Heart right ventricle (tissue), 16 donors: ENCODE measurements at regions not wholly inside any gene's neighbourhood (a gene's known extent, or its start where the extent isn't known, plus 50 kb on each side); places are given as distances from the start of the nearest gene placed in this dataset.

Experiments
- ATAC-seq, 8 donors: fragments of 200-7000 bp; cut with Tn5 transposase; one replicate each; pipeline ENCODE4 v1.9.1; 2020; ENCODE audit warnings: mild to moderate bottlenecking in 8 of 8, moderate library complexity in 8 of 8, moderate number of reproducible peaks in 1 of 8
- DNase-seq, 2 donors: peaks; one replicate each; pipeline ENCODE4 v3.0.0-alpha.2; 2020
- H3K27ac ChIP-seq, 10 donors: fragments of 200-600 bp; sonication (generic) in 2 of 10; one replicate each; pipeline versions ENCODE4 v1.5.0 to v1.8.0; 2020 to 2022; ENCODE audit warnings: mild to moderate bottlenecking in 3 of 10
- H3K27me3 ChIP-seq, 7 donors: fragments of 200-600 bp; one replicate each; pipeline ENCODE4 v1.8.0; 2021 to 2022; ENCODE audit warnings: mild to moderate bottlenecking in 2 of 7
- H3K36me3 ChIP-seq, 9 donors: fragments of 200-600 bp; sonication (generic) in 1 of 9; one replicate each; pipeline versions ENCODE4 v1.5.0 to v1.8.0; 2020 to 2022; ENCODE audit warnings: mild to moderate bottlenecking in 2 of 9
- H3K4me1 ChIP-seq, 9 donors: fragments of 200-600 bp; sonication (generic) in 1 of 9; one replicate each; pipeline versions ENCODE4 v1.5.0 to v1.8.0; 2020 to 2022; ENCODE audit warnings: mild to moderate bottlenecking in 4 of 9
- H3K4me3 ChIP-seq, 10 donors: fragments of 200-600 bp; sonication (generic) in 2 of 10; one replicate each; pipeline versions ENCODE4 v1.5.0 to v1.8.0; 2020 to 2022; ENCODE audit warnings: mild to moderate bottlenecking in 7 of 10, moderate library complexity in 2 of 10
- H3K9me3 ChIP-seq, 11 donors: fragments of 200-600 bp in 10 of 11; sonication (generic) in 2 of 11; one replicate each; pipeline versions ENCODE4 v1.5.0 to v1.8.0; 2013 to 2022; ENCODE audit warnings: mild to moderate bottlenecking in 2 of 11, control low read depth in 1 of 11, moderate library complexity in 1 of 11
- WGBS, 2 donors: extraction: QIAGEN DNeasy Blood & Tissue Kit; methylation state at CpG; one replicate each; pipeline ENCODE4 v1.1.7; 2013; ENCODE audit warnings: inconsistent platforms in 1 of 2; 5-methylcytosine and 5-hydroxymethylcytosine counted together
- intact Hi-C, 10 donors: fragments of 100-400 bp; cut with DNase I; formaldehyde crosslinking; loops; one replicate each; pipeline versions ENCODE4 v1.11.1 to v1.14.2; 2022
- TF ChIP-seq, protein P1 (sequence below), 9 donors: fragments of 200-600 bp; sonication (generic) in 2 of 9; IDR thresholded peaks; one replicate each; pipeline versions ENCODE4 v1.5.0 to v1.8.0; 2021 to 2022; ENCODE audit warnings: antibody characterized with exemption in 9 of 9, mild to moderate bottlenecking in 5 of 9, moderate library complexity in 1 of 9
- donor health status: Arrhythmogenic right ventricular cardiomyopathy.
- donor health status: ischemic (EF 13 %, LVEDD 7.1; RV severe dilation, severe dysfunction).
- donor health status: healthy with polysubstance abuse.
- donor health status: DM: no; HTN: yes; CAD: no.
- donor health status: DM: no; HTN: no; CAD: no.
- donor health status: ischemic (EF 25% LVEDD 6.9; RV normal size, moderate dysfunction).
- donor health status: ischemic (EF 25% LVEDD 5.7; RV mildly dilated, moderate dysfunction).
- donor health status: healthy.
- donor health status: DM: yes; HTN: yes; CAD: no.
- donor health status: Ischemic cardiomyopathy.
- donor health status: ischemic (EF 35%, LVEDD 5.7; RV mildly dilated, moderate dysfunction).
- donor health status: nonischemic (EF 11% LVEDD 7.7; RV severe dilation, severe dysfunction).
- donor health status: DM: yes; HTN: yes; CAD: no.
- donor health status: PGD.
- donor health status: ischemic (EF 29% LVEDD 5.4; RV normal size, mild dysfunction).
- donor health status: nonischemic (EF 23%, LVEDD 6.1; RV moderate dilation, normal function).

GRCh38 chr10:58994226-58995057, 182.0 kb upstream of the PHYHIPL start:
- Histone ChIP-seq H3K4me3 (no peak overlapping the region), H3K4me1 (peaks cover 0 to 12% (median 0%) of the 10 kb centered on the region in 9 donors), H3K9me3 (peaks cover 0 to 11% (median 0%) of the 10 kb centered on the region in 11 donors), H3K27ac (no peak overlapping the region), H3K36me3 (no peaks in the 10 kb centered on the region), H3K27me3 (no peaks in the 10 kb centered on the region)
- 76 to 82% methylated on average over 4 of the region's 4 CpGs for WGBS, 2 donors
- no peak for ATAC-seq
- intact Hi-C loops: no loop called here
- DNase-seq: no peak
- TF ChIP-seq, protein P1, sequence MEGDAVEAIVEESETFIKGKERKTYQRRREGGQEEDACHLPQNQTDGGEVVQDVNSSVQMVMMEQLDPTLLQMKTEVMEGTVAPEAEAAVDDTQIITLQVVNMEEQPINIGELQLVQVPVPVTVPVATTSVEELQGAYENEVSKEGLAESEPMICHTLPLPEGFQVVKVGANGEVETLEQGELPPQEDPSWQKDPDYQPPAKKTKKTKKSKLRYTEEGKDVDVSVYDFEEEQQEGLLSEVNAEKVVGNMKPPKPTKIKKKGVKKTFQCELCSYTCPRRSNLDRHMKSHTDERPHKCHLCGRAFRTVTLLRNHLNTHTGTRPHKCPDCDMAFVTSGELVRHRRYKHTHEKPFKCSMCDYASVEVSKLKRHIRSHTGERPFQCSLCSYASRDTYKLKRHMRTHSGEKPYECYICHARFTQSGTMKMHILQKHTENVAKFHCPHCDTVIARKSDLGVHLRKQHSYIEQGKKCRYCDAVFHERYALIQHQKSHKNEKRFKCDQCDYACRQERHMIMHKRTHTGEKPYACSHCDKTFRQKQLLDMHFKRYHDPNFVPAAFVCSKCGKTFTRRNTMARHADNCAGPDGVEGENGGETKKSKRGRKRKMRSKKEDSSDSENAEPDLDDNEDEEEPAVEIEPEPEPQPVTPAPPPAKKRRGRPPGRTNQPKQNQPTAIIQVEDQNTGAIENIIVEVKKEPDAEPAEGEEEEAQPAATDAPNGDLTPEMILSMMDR (IDR thresholded peaks at IDR 0.05): no peak

DNA sequence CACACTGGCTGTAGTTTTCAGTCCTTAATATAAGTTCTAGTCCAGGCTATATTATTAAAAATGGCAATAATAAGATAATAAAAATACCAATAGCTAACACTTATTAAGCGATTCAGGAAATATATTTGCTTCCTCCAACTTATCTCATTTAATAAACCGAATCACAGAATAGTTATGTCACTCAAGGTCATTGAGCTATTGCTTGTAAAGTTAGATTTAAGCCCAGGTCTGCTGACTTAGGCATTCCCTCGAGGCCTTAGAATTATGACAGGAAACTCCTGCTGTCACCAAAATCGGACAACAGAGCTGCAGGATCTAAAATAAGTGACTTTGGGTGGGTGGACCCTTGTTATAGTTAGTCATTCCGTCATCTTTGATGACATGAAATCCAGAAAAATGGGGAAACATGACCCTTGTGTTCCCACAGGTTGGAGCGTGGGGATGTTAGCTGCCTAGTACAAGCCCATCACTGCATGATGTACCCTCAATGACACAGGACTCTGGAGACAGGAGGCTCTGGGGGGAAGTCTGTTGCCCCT, 181.3 kb upstream of the PHYHIPL start:
- Histone ChIP-seq H3K36me3 (no peaks in the 10 kb centered on the region), H3K4me3 (no peak overlapping the region), H3K9me3 (peaks cover 0 to 5% (median 0%) of the 10 kb centered on the region in 11 donors), H3K27me3 (no peaks in the 10 kb centered on the region), H3K27ac (no peak overlapping the region), H3K4me1 (peaks cover 0 to 17% (median 0%) of the 10 kb centered on the region in 9 donors)
- TF ChIP-seq, protein P1 (IDR thresholded peaks at IDR 0.05): no peak
- ATAC-seq (no peak), DNase-seq (no peak)
- WGBS, 2 donors: 51 to 68% methylated on average over 6 of the region's 6 CpGs
- intact Hi-C loops: no loop called here

DNA sequence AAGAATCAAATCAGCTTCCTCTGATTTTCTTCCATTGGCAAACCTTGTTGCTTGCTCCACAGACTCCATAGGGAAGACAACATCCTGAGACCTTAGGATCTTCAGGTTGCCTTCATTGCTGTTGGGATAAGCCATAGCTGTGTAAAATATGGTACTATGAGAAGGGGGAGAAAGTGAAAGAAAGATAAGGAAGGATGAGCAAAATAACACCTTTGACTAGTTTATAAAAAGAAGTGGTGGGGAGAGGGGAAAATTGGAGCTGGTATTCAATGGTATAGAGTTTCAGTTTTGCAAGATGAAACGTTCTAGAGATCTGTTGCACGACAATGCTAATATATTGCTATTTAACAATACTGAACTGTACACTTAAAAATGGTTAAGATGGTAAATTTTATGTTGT, 180.4 kb upstream of the PHYHIPL start:
- TF ChIP-seq, protein P1 (IDR thresholded peaks at IDR 0.05): no peak
- Histone ChIP-seq H3K36me3 (no peaks in the 10 kb centered on the region), H3K4me1 (peaks cover 0 to 25% (median 0%) of the 10 kb centered on the region in 9 donors), H3K4me3 (no peak overlapping the region), H3K9me3 (no peaks in the 10 kb centered on the region), H3K27ac (no peak overlapping the region), H3K27me3 (no peaks in the 10 kb centered on the region)
- intact Hi-C loops: no loop called here
- 82 to 91% methylated on average over 2 of the region's 2 CpGs for WGBS, 2 donors
- DNase-seq (no peak), ATAC-seq (no peak)

DNA sequence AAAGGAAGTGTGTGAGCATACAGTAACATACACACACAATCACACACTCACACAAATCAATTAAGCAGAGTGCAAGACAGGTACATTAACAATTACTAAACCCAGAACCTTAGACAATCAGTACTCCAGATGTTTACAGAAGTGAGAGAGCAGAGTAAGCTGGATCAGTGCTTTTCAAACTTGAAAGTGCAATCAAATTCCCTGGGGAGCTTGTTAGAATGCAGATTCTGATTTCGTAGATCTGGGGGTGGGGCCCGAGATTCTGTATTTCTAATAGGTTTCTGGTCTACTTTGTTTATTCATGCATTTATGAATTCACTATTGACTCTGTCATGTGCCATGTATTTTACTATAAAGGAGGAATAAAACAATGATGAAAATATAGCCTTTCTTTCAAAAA, 179.6 kb upstream of the PHYHIPL start:
- intact Hi-C loops: no loop called here
- no peak overlapping the region for H3K27ac ChIP-seq

More for the DNA sequence above, 179.6 kb upstream of the PHYHIPL start:
- no peaks in the 10 kb centered on the region for H3K9me3 ChIP-seq
- ATAC-seq (no peak), DNase-seq (no peak)
- H3K4me1 ChIP-seq: peaks cover 0 to 25% (median 0%) of the 10 kb centered on the region in 9 donors
- no peaks in the 10 kb centered on the region for H3K27me3 ChIP-seq
- no peak overlapping the region for H3K4me3 ChIP-seq
- WGBS, 2 donors: 88 to 89% methylated on average over 2 of the region's 2 CpGs
- no peaks in the 10 kb centered on the region for H3K36me3 ChIP-seq
- TF ChIP-seq, protein P1 (IDR thresholded peaks at IDR 0.05): no peak
